Hepatocyte (in vitro differentiated cells): ENCODE measurements at regions not wholly inside any gene's neighbourhood (a gene's known extent, or its start where the extent isn't known, plus 50 kb on each side); places are given as distances from the start of the nearest gene placed in this dataset.

Experiments
- DNase-seq: peaks from one replicate; pipeline ENCODE4 v3.0.0-alpha.2; 2016; ENCODE audit warnings: low spot score
- H2AFZ ChIP-seq: fragments of 200-600 bp; sonication (generic); 2 replicates; pipeline ENCODE4 v1.6.0; 2016; ENCODE audit warnings: antibody characterized with exemption, mild to moderate bottlenecking
- H3K27ac ChIP-seq: fragments of 200-600 bp; sonication (generic); 2 replicates; pipeline ENCODE4 v1.5.1; 2016; ENCODE audit warnings: mild to moderate bottlenecking
- H3K27me3 ChIP-seq: fragments of 200-600 bp; sonication (generic); 2 replicates; pipeline ENCODE4 v1.6.1; 2016
- H3K36me3 ChIP-seq: fragments of 200-600 bp; sonication (generic); replicated peaks from 2 replicates; pipeline ENCODE4 v1.5.1; 2016; ENCODE audit warnings: low read depth; ENCODE audit not compliant: insufficient read depth
- H3K4me1 ChIP-seq: fragments of 200-600 bp; sonication (generic); 2 replicates; pipeline ENCODE4 v1.5.1; 2016; ENCODE audit warnings: mild to moderate bottlenecking, moderate library complexity; ENCODE audit not compliant: insufficient read depth
- H3K4me2 ChIP-seq: fragments of 200-600 bp; sonication (generic); 2 replicates; pipeline ENCODE4 v1.6.0; 2016
- H3K4me3 ChIP-seq: fragments of 200-600 bp; sonication (generic); 2 replicates; pipeline ENCODE4 v1.5.1; 2016; ENCODE audit warnings: mild to moderate bottlenecking
- H3K79me2 ChIP-seq: fragments of 200-600 bp; sonication (generic); 2 replicates; pipeline ENCODE4 v1.6.0; 2017; ENCODE audit warnings: mild to moderate bottlenecking
- H3K9me2 ChIP-seq: fragments of 200-600 bp; sonication (generic); replicated peaks from 2 replicates; pipeline ENCODE4 v1.6.0; 2017; ENCODE audit warnings: mild to moderate bottlenecking; ENCODE audit not compliant: insufficient read depth
- H3K9me3 ChIP-seq: fragments of 200-600 bp; sonication (generic); 2 replicates; pipeline ENCODE4 v1.5.1; 2016; ENCODE audit warnings: low read depth, mild to moderate bottlenecking
- H4K20me1 ChIP-seq: fragments of 200-600 bp; sonication (generic); 2 replicates; pipeline ENCODE4 v1.6.0; 2016; ENCODE audit warnings: mild to moderate bottlenecking; ENCODE audit not compliant: insufficient read depth, poor library complexity, severe bottlenecking
- EZH2 ChIP-seq: fragments of 200-600 bp; sonication (generic); IDR thresholded peaks from 2 replicates; pipeline ENCODE4 v1.6.1; 2016; ENCODE audit warnings: antibody characterized with exemption, mild to moderate bottlenecking, borderline replicate concordance
- EZH2phosphoT487 ChIP-seq: fragments of 200-600 bp; sonication (generic); IDR thresholded peaks from one replicate; pipeline ENCODE4 v1.6.1; 2018; ENCODE audit warnings: antibody characterized with exemption, mild to moderate bottlenecking, low read depth, moderate library complexity; ENCODE audit not compliant: unreplicated experiment, severe bottlenecking
- WGBS: methylation state at CpG from one replicate; pipeline ENCODE4 v1.1.6; 2016; ENCODE audit warnings: low lambda C conversion rate; ENCODE audit errors: missing lambda C conversion rate; 5-methylcytosine and 5-hydroxymethylcytosine counted together
- TF ChIP-seq, protein P1 (sequence below): fragments of 200-600 bp; sonication (generic); IDR thresholded peaks from 2 replicates; pipeline ENCODE4 v1.5.1; 2016; ENCODE audit warnings: antibody characterized with exemption, mild to moderate bottlenecking; ENCODE audit not compliant: poor library complexity

- no peaks in the 10 kb centered on the region for H3K36me3 ChIP-seq
- H3K9me2 ChIP-seq = no peaks in the 10 kb centered on the region
- H3K27ac ChIP-seq = no peak overlapping the region
- H3K4me1 ChIP-seq = peaks cover 4% of the 10 kb centered on the region
- no peaks in the 10 kb centered on the region for H3K9me3 ChIP-seq
- no peak overlapping the region for H3K4me3 ChIP-seq
- no peak overlapping the region for H2AFZ ChIP-seq
- TF ChIP-seq, protein P1, sequence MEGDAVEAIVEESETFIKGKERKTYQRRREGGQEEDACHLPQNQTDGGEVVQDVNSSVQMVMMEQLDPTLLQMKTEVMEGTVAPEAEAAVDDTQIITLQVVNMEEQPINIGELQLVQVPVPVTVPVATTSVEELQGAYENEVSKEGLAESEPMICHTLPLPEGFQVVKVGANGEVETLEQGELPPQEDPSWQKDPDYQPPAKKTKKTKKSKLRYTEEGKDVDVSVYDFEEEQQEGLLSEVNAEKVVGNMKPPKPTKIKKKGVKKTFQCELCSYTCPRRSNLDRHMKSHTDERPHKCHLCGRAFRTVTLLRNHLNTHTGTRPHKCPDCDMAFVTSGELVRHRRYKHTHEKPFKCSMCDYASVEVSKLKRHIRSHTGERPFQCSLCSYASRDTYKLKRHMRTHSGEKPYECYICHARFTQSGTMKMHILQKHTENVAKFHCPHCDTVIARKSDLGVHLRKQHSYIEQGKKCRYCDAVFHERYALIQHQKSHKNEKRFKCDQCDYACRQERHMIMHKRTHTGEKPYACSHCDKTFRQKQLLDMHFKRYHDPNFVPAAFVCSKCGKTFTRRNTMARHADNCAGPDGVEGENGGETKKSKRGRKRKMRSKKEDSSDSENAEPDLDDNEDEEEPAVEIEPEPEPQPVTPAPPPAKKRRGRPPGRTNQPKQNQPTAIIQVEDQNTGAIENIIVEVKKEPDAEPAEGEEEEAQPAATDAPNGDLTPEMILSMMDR = no peak
- TF ChIP-seq EZH2phosphoT487 (no peak), EZH2 (no peak)
- WGBS = 85% methylated on average over 8 of the region's 8 CpGs
- no peaks in the 10 kb centered on the region for H3K79me2 ChIP-seq
- H4K20me1 ChIP-seq = no peaks in the 10 kb centered on the region
- H3K27me3 ChIP-seq = no peaks in the 10 kb centered on the region
- H3K4me2 ChIP-seq = no peak overlapping the region
- DNase-seq = no peak
Measured at GRCh38 chr3:68288085-68288484, 633.7 kb upstream of the SUCLG2 start.

- H3K4me3 ChIP-seq = no peak overlapping the region
- no peaks in the 10 kb centered on the region for H3K9me2 ChIP-seq
- no peaks in the 10 kb centered on the region for H3K27me3 ChIP-seq
- TF ChIP-seq EZH2phosphoT487 (no peak), EZH2 (no peak)
- TF ChIP-seq, protein P1 = no peak
- H3K79me2 ChIP-seq = no peaks in the 10 kb centered on the region
- WGBS = 79% methylated on average over 8 of the region's 8 CpGs
- H3K36me3 ChIP-seq = no peaks in the 10 kb centered on the region
- peaks cover 4% of the 10 kb centered on the region for H3K4me1 ChIP-seq
- no peaks in the 10 kb centered on the region for H4K20me1 ChIP-seq
- H2AFZ ChIP-seq = no peak overlapping the region
- no peak overlapping the region for H3K4me2 ChIP-seq
- no peak overlapping the region for H3K27ac ChIP-seq
- no peaks in the 10 kb centered on the region for H3K9me3 ChIP-seq
- no peak for DNase-seq
Measured at GRCh38 chr3:68287101-68287500, 632.7 kb upstream of the SUCLG2 start.

- H3K27ac ChIP-seq = no peak overlapping the region
- no peaks in the 10 kb centered on the region for H3K27me3 ChIP-seq
- no peak overlapping the region for H3K4me3 ChIP-seq
- DNase-seq = peak; percentile 3
- H3K9me2 ChIP-seq = no peaks in the 10 kb centered on the region
- WGBS = 35% methylated on average over 1 of the region's 1 CpG
- H2AFZ ChIP-seq = no peak overlapping the region
- H3K4me1 ChIP-seq = no peaks in the 10 kb centered on the region
- no peaks in the 10 kb centered on the region for H3K36me3 ChIP-seq
- H4K20me1 ChIP-seq = no peaks in the 10 kb centered on the region
- TF ChIP-seq, protein P1 = no peak
- no peak for TF ChIP-seq EZH2phosphoT487
- no peak for TF ChIP-seq EZH2
- no peaks in the 10 kb centered on the region for H3K79me2 ChIP-seq
- no peak overlapping the region for H3K4me2 ChIP-seq
- no peaks in the 10 kb centered on the region for H3K9me3 ChIP-seq
Measured at GRCh38 chr3:68274286-68274685, 619.9 kb upstream of the SUCLG2 start.

DNA sequence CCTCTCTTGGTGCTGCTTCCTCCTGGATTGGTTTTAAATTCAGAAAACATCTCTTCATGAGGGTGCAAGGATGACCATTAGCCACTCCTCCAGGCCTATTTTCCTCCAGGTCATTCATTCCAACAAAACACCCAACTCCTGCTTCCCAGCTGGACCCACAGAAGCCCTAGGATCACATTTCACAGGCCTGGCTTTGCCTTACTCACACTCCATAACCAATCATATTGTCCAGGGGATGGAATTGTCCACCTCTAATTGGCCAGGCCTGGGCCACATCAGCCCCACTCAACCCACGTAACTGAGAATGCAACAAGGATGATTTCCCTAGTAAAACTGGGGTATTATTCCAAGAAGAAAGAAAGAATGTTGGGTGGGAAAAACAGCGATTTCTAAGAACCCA lies 616.7 kb upstream of the SUCLG2 start:
- Histone ChIP-seq H3K9me3 (no peaks in the 10 kb centered on the region), H3K4me3 (no peak overlapping the region), H3K4me2 (no peak overlapping the region), H3K9me2 (no peaks in the 10 kb centered on the region), H3K36me3 (no peaks in the 10 kb centered on the region), H3K27me3 (no peaks in the 10 kb centered on the region), H3K79me2 (no peaks in the 10 kb centered on the region), H4K20me1 (no peaks in the 10 kb centered on the region), H2AFZ (no peak overlapping the region), H3K27ac (no peak overlapping the region), H3K4me1 (no peaks in the 10 kb centered on the region)
- WGBS = 87% methylated on average over 2 of the region's 2 CpGs
- DNase-seq = no peak
- TF ChIP-seq, protein P1 = no peak
- TF ChIP-seq EZH2 = no peak
- no peak for TF ChIP-seq EZH2phosphoT487
